ENCODE measurements at regions not wholly inside any gene's neighbourhood (a gene's known extent, or its start where the extent isn't known, plus 50 kb on each side); places are given as distances from the start of the nearest gene placed in this dataset.

GRCh38 chr2:83615511-83615910 is 843.6 kb downstream of the SUCLG1 start:
- no peak overlapping the region for H3K27ac Mint-ChIP-seq
- no peaks in the 10 kb centered on the region for H3K27me3 Mint-ChIP-seq
- intact Hi-C loops (cut with DNase I, micrococcal nuclease): no loop called here
- H3K4me1 Mint-ChIP-seq (ENCODE audit: low read depth): no peaks in the 10 kb centered on the region
- Histone ChIP-seq H3K36me3 (ENCODE audit: insufficient read depth, low read length) (no peaks in the 10 kb centered on the region), H3K27me3 (ENCODE audit: control insufficient read depth in 1 of 2, insufficient read depth in 2 of 2, low read length in 2 of 2) (no peaks in the 10 kb centered on the region), H3K27ac (ENCODE audit: low read depth in 1 of 2, low read length in 2 of 2) (no peak overlapping the region), H3K9me3 (ENCODE audit: control insufficient read depth in 1 of 2, insufficient read depth in 1 of 2, low read length in 2 of 2) (peaks cover 0 to 5% of the 10 kb centered on the region in 2 experiments), H3K4me3 (ENCODE audit: low read length) (no peak overlapping the region), H3K4me1 (ENCODE audit: insufficient read depth, low read length) (no peaks in the 10 kb centered on the region)
- H3K4me3 Mint-ChIP-seq: no peak overlapping the region
- ATAC-seq (ENCODE audit: poor library complexity) (no peak), DNase-seq (no peak)
- no peaks in the 10 kb centered on the region for H3K36me3 Mint-ChIP-seq (ENCODE audit: low read depth)
- ChIA-PET POLR2A (no interaction called here), CTCF (no interaction called here)
- H3K9me3 Mint-ChIP-seq: peaks cover 8% of the 10 kb centered on the region
- TF ChIP-seq CTCF (IDR thresholded peaks at IDR 0.05): no peak

- Mint-ChIP-seq H3K9me3 (peaks cover 5% of the 10 kb centered on the region), H3K4me3 (no peak overlapping the region), H3K4me1 (ENCODE audit: low read depth) (no peaks in the 10 kb centered on the region), H3K36me3 (ENCODE audit: low read depth) (no peaks in the 10 kb centered on the region), H3K27me3 (no peaks in the 10 kb centered on the region), H3K27ac (no peak overlapping the region)
- Histone ChIP-seq H3K27ac (ENCODE audit: low read depth in 1 of 2, low read length in 2 of 2) (no peak overlapping the region), H3K4me3 (ENCODE audit: low read length) (no peak overlapping the region), H3K27me3 (ENCODE audit: control insufficient read depth in 1 of 2, insufficient read depth in 2 of 2, low read length in 2 of 2) (no peaks in the 10 kb centered on the region), H3K9me3 (ENCODE audit: control insufficient read depth in 1 of 2, insufficient read depth in 1 of 2, low read length in 2 of 2) (peaks cover 0 to 5% of the 10 kb centered on the region in 2 experiments), H3K36me3 (ENCODE audit: insufficient read depth, low read length) (no peaks in the 10 kb centered on the region), H3K4me1 (ENCODE audit: insufficient read depth, low read length) (no peaks in the 10 kb centered on the region)
- ATAC-seq (ENCODE audit: poor library complexity) (no peak), DNase-seq (no peak)
- intact Hi-C loops (cut with DNase I, micrococcal nuclease): no loop called here
- TF ChIP-seq CTCF (IDR thresholded peaks at IDR 0.05): no peak
- ChIA-PET POLR2A (no interaction called here), CTCF (no interaction called here)
Observed at GRCh38 chr2:83613178-83613577, 845.9 kb downstream of the SUCLG1 start.

GRCh38 chr2:83602753-83603152 is 856.3 kb downstream of the SUCLG1 start:
- Histone ChIP-seq H3K36me3 (ENCODE audit: insufficient read depth, low read length) (no peaks in the 10 kb centered on the region), H3K4me3 (ENCODE audit: low read length) (no peak overlapping the region), H3K27me3 (ENCODE audit: control insufficient read depth in 1 of 2, insufficient read depth in 2 of 2, low read length in 2 of 2) (no peaks in the 10 kb centered on the region), H3K27ac (ENCODE audit: low read depth in 1 of 2, low read length in 2 of 2) (no peak overlapping the region), H3K4me1 (ENCODE audit: insufficient read depth, low read length) (no peaks in the 10 kb centered on the region), H3K9me3 (ENCODE audit: control insufficient read depth in 1 of 2, insufficient read depth in 1 of 2, low read length in 2 of 2) (peaks cover 0 to 3% of the 10 kb centered on the region in 2 experiments)
- Mint-ChIP-seq H3K27ac (no peak overlapping the region), H3K36me3 (ENCODE audit: low read depth) (no peaks in the 10 kb centered on the region), H3K4me3 (no peak overlapping the region), H3K9me3 (peaks cover 4% of the 10 kb centered on the region), H3K4me1 (ENCODE audit: low read depth) (no peaks in the 10 kb centered on the region), H3K27me3 (no peaks in the 10 kb centered on the region)
- ATAC-seq (ENCODE audit: poor library complexity): no peak
- DNase-seq: no peak
- ChIA-PET CTCF (no interaction called here), POLR2A (no interaction called here)
- intact Hi-C loops (cut with DNase I, micrococcal nuclease): no loop called here
- TF ChIP-seq CTCF (IDR thresholded peaks at IDR 0.05): no peak
